Esophagus (tissue), 2 donors: ENCODE measurements at regions not wholly inside any gene's neighbourhood (a gene's known extent, or its start where the extent isn't known, plus 50 kb on each side); places are given as distances from the start of the nearest gene placed in this dataset.

Experiments used
- H3K27ac ChIP-seq, 2 donors: one replicate each; pipeline ENCODE4 v1.5.1; 2013; ENCODE audit warnings: low read depth in 2 of 2, mild to moderate bottlenecking in 2 of 2, inconsistent platforms in 1 of 2, low read length in 1 of 2, moderate library complexity in 1 of 2
- H3K27me3 ChIP-seq, 2 donors: one replicate each; pipeline ENCODE4 v1.6.1; 2013; ENCODE audit warnings: low read length in 2 of 2, control low read depth in 1 of 2, mild to moderate bottlenecking in 1 of 2; ENCODE audit not compliant: insufficient read depth in 2 of 2, control insufficient read depth in 1 of 2
- H3K36me3 ChIP-seq, 2 donors: one replicate each; pipeline ENCODE4 v1.6.1; 2013; ENCODE audit warnings: low read length in 1 of 2; ENCODE audit not compliant: control insufficient read depth in 2 of 2, insufficient read depth in 2 of 2
- H3K4me1 ChIP-seq, 2 donors: one replicate each; pipeline ENCODE4 v1.6.1; 2013; ENCODE audit warnings: low read length in 1 of 2; ENCODE audit not compliant: control insufficient read depth in 2 of 2, insufficient read depth in 2 of 2
- H3K4me3 ChIP-seq, 2 donors: one replicate each; pipeline ENCODE4 v1.5.1; 2013; ENCODE audit warnings: low read length in 2 of 2, mild to moderate bottlenecking in 2 of 2, low read depth in 1 of 2, moderate library complexity in 1 of 2
- H3K9me3 ChIP-seq, 2 donors: one replicate each; pipeline ENCODE4 v1.6.1; 2013; ENCODE audit warnings: mild to moderate bottlenecking in 2 of 2, low read depth in 1 of 2, low read length in 1 of 2, moderate library complexity in 1 of 2; ENCODE audit not compliant: control insufficient read depth in 2 of 2, insufficient read depth in 1 of 2
- WGBS, 2 donors: extraction: QIAGEN DNeasy Blood & Tissue Kit; methylation state at CpG; one replicate each; pipeline ENCODE4 v1.1.7; 2013; 5-methylcytosine and 5-hydroxymethylcytosine counted together
- donor health status: healthy with polysubstance abuse.
- donor health status: Bipolar disorder and iron deficiency.

- no peaks in the 10 kb centered on the region for H3K27me3 ChIP-seq
- 72 to 84% methylated on average over 4 of the region's 4 CpGs for WGBS, 2 donors
- H3K27ac ChIP-seq = no peak overlapping the region
- peaks cover 0 to 2% of the 10 kb centered on the region in 2 donors for H3K9me3 ChIP-seq
- H3K4me3 ChIP-seq = no peak overlapping the region
- H3K36me3 ChIP-seq = no peaks in the 10 kb centered on the region
- no peaks in the 10 kb centered on the region for H3K4me1 ChIP-seq
These were observed 74.7 kb upstream of the INTU start for GRCh38 chr4:127558088-127558487.

GRCh38 chr4:127558489-127559407 lies 74.0 kb upstream of the INTU start:
- H3K4me3 ChIP-seq = no peak overlapping the region
- H3K9me3 ChIP-seq = peaks cover 0 to 2% of the 10 kb centered on the region in 2 donors
- H3K27me3 ChIP-seq = no peaks in the 10 kb centered on the region
- no peak overlapping the region for H3K27ac ChIP-seq
- no peaks in the 10 kb centered on the region for H3K36me3 ChIP-seq
- 82% methylated on average over 4 of the region's 4 CpGs for WGBS, 2 donors
- H3K4me1 ChIP-seq = no peaks in the 10 kb centered on the region

GRCh38 chr4:127559981-127560380 lies 72.8 kb upstream of the INTU start:
- 76 to 89% methylated on average over 7 of the region's 7 CpGs for WGBS, 2 donors
- H3K27ac ChIP-seq = no peak overlapping the region
- H3K36me3 ChIP-seq = no peaks in the 10 kb centered on the region
- H3K4me1 ChIP-seq = no peaks in the 10 kb centered on the region
- no peak overlapping the region for H3K4me3 ChIP-seq
- no peaks in the 10 kb centered on the region for H3K27me3 ChIP-seq
- peaks cover 0 to 2% of the 10 kb centered on the region in 2 donors for H3K9me3 ChIP-seq

- Histone ChIP-seq H3K27ac (no peak overlapping the region), H3K4me1 (no peaks in the 10 kb centered on the region), H3K27me3 (no peaks in the 10 kb centered on the region), H3K9me3 (peaks cover 0 to 2% of the 10 kb centered on the region in 2 donors), H3K36me3 (no peaks in the 10 kb centered on the region), H3K4me3 (no peak overlapping the region)
- WGBS, 2 donors = 89 to 90% methylated on average over 3 of the region's 3 CpGs
These were observed 72.0 kb upstream of the INTU start for GRCh38 chr4:127560755-127561154.

GRCh38 chr4:127574643-127575042 lies 58.1 kb upstream of the INTU start:
- no peaks in the 10 kb centered on the region for H3K36me3 ChIP-seq
- H3K4me3 ChIP-seq = no peak overlapping the region
- H3K27ac ChIP-seq = no peak overlapping the region
- H3K4me1 ChIP-seq = no peaks in the 10 kb centered on the region
- WGBS, 2 donors = 60 to 61% methylated on average over 2 of the region's 2 CpGs
- H3K9me3 ChIP-seq = no peaks in the 10 kb centered on the region
- H3K27me3 ChIP-seq = no peaks in the 10 kb centered on the region

- no peaks in the 10 kb centered on the region for H3K9me3 ChIP-seq
- H3K36me3 ChIP-seq = no peaks in the 10 kb centered on the region
- 42 to 62% methylated on average over 2 of the region's 2 CpGs for WGBS, 2 donors
- no peaks in the 10 kb centered on the region for H3K27me3 ChIP-seq
- H3K4me1 ChIP-seq = no peaks in the 10 kb centered on the region
- no peak overlapping the region for H3K4me3 ChIP-seq
- H3K27ac ChIP-seq = no peak overlapping the region
These were observed 56.9 kb upstream of the INTU start for GRCh38 chr4:127575888-127576287.

GRCh38 chr4:127578491-127578890 lies 54.3 kb upstream of the INTU start:
- WGBS, 2 donors = 69 to 72% methylated on average over 3 of the region's 3 CpGs
- Histone ChIP-seq H3K27ac (no peak overlapping the region), H3K36me3 (no peaks in the 10 kb centered on the region), H3K4me3 (no peak overlapping the region), H3K9me3 (no peaks in the 10 kb centered on the region), H3K4me1 (no peaks in the 10 kb centered on the region), H3K27me3 (no peaks in the 10 kb centered on the region)

- 88 to 92% methylated on average over 7 of the region's 7 CpGs for WGBS, 2 donors
These were observed 53.8 kb upstream of the INTU start for GRCh38 chr4:127578967-127579366.

GRCh38 chr4:127579821-127580220 lies 52.9 kb upstream of the INTU start:
- no peak overlapping the region for H3K27ac ChIP-seq
- no peaks in the 10 kb centered on the region for H3K9me3 ChIP-seq
- H3K4me1 ChIP-seq = no peaks in the 10 kb centered on the region
- H3K36me3 ChIP-seq = no peaks in the 10 kb centered on the region
- 86 to 93% methylated on average over 12 of the region's 12 CpGs for WGBS, 2 donors
- H3K27me3 ChIP-seq = no peaks in the 10 kb centered on the region
- no peak overlapping the region for H3K4me3 ChIP-seq

More at GRCh38 chr4:127578967-127579366, 53.8 kb upstream of the INTU start:
- Histone ChIP-seq H3K4me1 (no peaks in the 10 kb centered on the region), H3K27me3 (no peaks in the 10 kb centered on the region), H3K36me3 (no peaks in the 10 kb centered on the region), H3K27ac (no peak overlapping the region), H3K9me3 (no peaks in the 10 kb centered on the region), H3K4me3 (no peak overlapping the region)

GRCh38 chr4:127580300-127580699 lies 52.5 kb upstream of the INTU start:
- H3K4me3 ChIP-seq = no peak overlapping the region
- no peaks in the 10 kb centered on the region for H3K36me3 ChIP-seq
- no peaks in the 10 kb centered on the region for H3K9me3 ChIP-seq
- H3K27me3 ChIP-seq = no peaks in the 10 kb centered on the region
- no peaks in the 10 kb centered on the region for H3K4me1 ChIP-seq
- WGBS, 2 donors = 86 to 91% methylated on average over 4 of the region's 4 CpGs
- no peak overlapping the region for H3K27ac ChIP-seq
